Uterus (tissue), 3 donors: ENCODE measurements at regions not wholly inside any gene's neighbourhood (a gene's known extent, or its start where the extent isn't known, plus 50 kb on each side); places are given as distances from the start of the nearest gene placed in this dataset.

ENCODE experiments used
- DNase-seq, 2 donors: peaks; one replicate each; pipeline ENCODE4 v3.0.0-alpha.2; 2019 to 2020
- H3K27ac ChIP-seq, 2 donors: fragments of 200-600 bp; sonication (generic); 1 replicate in 1 of 2; 2 replicates in 1 of 2; pipeline ENCODE4 v1.5.1; 2016 to 2018
- H3K27me3 ChIP-seq, 2 donors: fragments of 200-600 bp; sonication (generic); one replicate each; pipeline ENCODE4 v1.5.1; 2018 to 2019; ENCODE audit warnings: control low read depth in 1 of 2
- H3K36me3 ChIP-seq, 2 donors: fragments of 200-600 bp; sonication (generic); one replicate each; pipeline ENCODE4 v1.5.1; 2019; ENCODE audit warnings: control low read depth in 1 of 2
- H3K4me1 ChIP-seq, 2 donors: fragments of 200-600 bp; sonication (generic); one replicate each; pipeline ENCODE4 v1.5.1; 2018 to 2019; ENCODE audit warnings: control low read depth in 1 of 2
- H3K4me3 ChIP-seq, 2 donors: fragments of 200-600 bp; sonication (generic); 1 replicate in 1 of 2; 2 replicates in 1 of 2; pipeline ENCODE4 v1.5.1; 2018 to 2019; ENCODE audit warnings: mild to moderate bottlenecking in 1 of 2
- H3K9me3 ChIP-seq, 2 donors: fragments of 200-600 bp; sonication (generic); one replicate each; pipeline ENCODE4 v1.5.1; 2019; ENCODE audit warnings: control low read depth in 1 of 2
- POLR2A ChIP-seq, 2 donors: fragments of 450-650 bp; IDR thresholded peaks; one replicate each; pipeline ENCODE4 v1.6.1; 2016; ENCODE audit warnings: antibody characterized with exemption in 2 of 2, mild to moderate bottlenecking in 1 of 2, moderate library complexity in 1 of 2
- intact Hi-C: fragments of 100-400 bp; cut with DNase I; formaldehyde crosslinking; loops from one replicate; pipeline ENCODE4 v1.15.1; 2023; ENCODE audit warnings: low total_unique reads
- TF ChIP-seq, protein P1 (sequence below), 4 experiments: fragments of 200-600 bp in 2 of 4; fragments of 450-650 bp in 2 of 4; sonication (generic) in 2 of 4; IDR thresholded peaks; one replicate each; pipeline ENCODE4 v1.5.1; 2016 to 2019; ENCODE audit warnings: antibody characterized with exemption in 4 of 4, mild to moderate bottlenecking in 2 of 4, moderate library complexity in 1 of 4
- donor health status: DM: yes; HTN: yes; CAD: no.

DNA sequence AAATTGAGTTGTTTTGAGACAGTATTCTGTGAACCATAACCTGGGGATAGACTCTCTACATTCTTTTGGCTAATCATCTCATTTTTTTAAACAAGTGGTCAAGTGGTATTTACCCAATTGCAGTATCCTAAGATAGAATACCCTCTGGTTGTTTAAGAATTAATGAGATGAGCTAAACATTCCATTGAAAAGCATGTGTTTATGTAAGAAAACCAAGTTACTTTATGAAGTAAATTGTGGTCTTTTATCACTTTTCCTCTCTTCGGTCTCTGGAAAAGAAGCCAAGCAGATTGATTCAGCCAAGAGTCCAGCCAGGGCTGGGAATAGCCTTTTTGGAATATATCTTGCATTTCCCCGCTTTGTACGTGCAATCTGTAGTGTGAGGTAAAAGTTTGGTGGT is 185.7 kb upstream of the TOPAZ1 start:
- H3K4me3 ChIP-seq, result no peak overlapping the region
- no peak overlapping the region for H3K27ac ChIP-seq
- no peaks in the 10 kb centered on the region for H3K9me3 ChIP-seq
- TF ChIP-seq POLR2A (IDR thresholded peaks at IDR 0.05), result no peak
- TF ChIP-seq, protein P1, sequence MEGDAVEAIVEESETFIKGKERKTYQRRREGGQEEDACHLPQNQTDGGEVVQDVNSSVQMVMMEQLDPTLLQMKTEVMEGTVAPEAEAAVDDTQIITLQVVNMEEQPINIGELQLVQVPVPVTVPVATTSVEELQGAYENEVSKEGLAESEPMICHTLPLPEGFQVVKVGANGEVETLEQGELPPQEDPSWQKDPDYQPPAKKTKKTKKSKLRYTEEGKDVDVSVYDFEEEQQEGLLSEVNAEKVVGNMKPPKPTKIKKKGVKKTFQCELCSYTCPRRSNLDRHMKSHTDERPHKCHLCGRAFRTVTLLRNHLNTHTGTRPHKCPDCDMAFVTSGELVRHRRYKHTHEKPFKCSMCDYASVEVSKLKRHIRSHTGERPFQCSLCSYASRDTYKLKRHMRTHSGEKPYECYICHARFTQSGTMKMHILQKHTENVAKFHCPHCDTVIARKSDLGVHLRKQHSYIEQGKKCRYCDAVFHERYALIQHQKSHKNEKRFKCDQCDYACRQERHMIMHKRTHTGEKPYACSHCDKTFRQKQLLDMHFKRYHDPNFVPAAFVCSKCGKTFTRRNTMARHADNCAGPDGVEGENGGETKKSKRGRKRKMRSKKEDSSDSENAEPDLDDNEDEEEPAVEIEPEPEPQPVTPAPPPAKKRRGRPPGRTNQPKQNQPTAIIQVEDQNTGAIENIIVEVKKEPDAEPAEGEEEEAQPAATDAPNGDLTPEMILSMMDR (IDR thresholded peaks at IDR 0.05), result no peak
- DNase-seq, result no peak
- H3K27me3 ChIP-seq, result no peaks in the 10 kb centered on the region
- H3K36me3 ChIP-seq, result no peaks in the 10 kb centered on the region
- intact Hi-C loops, result no loop called here
- H3K4me1 ChIP-seq, result no peaks in the 10 kb centered on the region

DNA sequence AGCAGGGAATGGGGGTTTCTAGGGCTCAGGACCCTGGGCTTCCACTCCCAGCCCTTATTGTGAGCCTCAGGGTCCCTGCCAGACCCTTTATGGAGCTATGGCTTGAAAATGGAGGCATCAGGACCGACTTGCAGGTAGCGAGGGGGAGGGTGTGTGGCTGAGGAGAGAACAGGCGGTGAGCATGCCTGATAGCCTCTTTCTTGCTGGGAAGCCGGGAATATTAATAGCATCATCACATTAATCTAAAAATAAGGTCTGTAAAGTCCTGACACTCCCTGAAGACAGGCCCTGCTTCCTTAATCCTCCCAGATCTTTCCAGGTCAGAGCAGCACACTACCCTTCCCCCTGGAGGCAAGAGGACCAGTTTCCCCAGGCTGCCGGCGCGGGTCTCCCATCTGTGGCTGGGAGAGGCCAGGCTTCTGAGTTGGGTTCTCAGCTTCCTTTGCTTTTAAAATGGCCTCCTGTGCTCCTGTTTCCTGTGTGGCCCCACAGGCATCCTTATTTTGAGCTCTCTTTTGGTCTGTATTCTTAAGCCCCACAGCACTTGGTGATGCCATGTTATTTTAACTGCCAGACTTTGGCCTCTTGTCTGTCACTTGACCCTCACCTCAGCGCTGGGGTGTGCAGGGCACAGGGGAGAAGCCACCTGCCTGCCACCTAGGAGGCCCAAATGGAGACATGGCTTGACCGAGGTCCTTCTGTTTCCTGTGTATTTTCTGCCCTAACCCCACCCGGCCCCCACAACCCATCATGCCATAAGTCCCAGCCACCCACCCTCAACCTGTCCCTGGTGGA is 185.0 kb upstream of the TOPAZ1 start:
- Histone ChIP-seq H3K27me3 (peaks cover 0 to 4% of the 10 kb centered on the region in 2 donors), H3K4me1 (no peaks in the 10 kb centered on the region)

DNA sequence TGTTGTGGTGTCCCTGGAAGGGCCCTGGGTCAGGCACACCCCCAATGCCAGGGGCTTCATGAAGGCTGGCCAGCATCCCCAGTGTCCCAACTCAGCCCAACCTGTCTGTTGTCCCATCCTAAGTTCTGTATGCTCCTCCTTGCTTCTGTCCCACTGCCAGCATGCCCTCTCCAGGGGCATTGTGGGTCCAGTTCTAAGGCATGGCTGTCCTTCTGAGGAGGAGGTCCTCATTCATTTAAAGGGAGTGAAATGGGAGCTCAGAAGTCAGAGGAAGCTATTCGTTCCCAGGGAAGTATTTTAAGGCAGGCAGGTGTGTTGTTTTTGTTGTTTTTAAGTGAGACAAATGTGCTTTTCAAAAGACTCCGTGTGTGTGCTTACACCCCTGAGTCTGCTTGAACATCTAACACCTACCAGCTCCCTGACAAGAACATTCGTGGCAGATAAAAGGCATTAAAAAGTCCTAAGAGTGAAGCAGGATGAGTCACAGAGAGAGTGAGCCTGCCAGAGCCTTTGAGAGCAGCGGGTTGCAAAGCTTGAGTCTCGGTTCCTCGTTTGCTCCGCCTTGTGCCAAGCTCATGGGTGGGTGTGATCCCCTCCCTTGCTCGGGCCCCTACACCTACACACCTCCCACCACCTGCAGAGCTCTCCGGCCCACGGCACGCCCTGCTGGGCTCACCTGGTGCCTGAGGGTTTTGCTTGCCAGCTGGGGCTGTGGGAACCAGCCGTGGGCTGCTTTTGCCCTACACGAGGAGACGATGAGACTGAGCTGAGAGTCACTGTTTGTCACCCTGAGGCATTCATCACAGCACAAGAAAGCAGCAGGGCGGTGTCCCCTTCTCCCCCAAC is 183.4 kb upstream of the TOPAZ1 start:
- no peaks in the 10 kb centered on the region for H3K4me1 ChIP-seq
- DNase-seq, result no peak
- TF ChIP-seq, protein P1 (IDR thresholded peaks at IDR 0.05), result no peak
- no peaks in the 10 kb centered on the region for H3K9me3 ChIP-seq
- H3K27me3 ChIP-seq, result peaks cover 0 to 8% of the 10 kb centered on the region in 2 donors
- intact Hi-C loops, result no loop called here
- no peak overlapping the region for H3K27ac ChIP-seq
- H3K36me3 ChIP-seq, result no peaks in the 10 kb centered on the region
- no peak overlapping the region for H3K4me3 ChIP-seq

More for the DNA sequence above, 185.0 kb upstream of the TOPAZ1 start:
- no peak overlapping the region for H3K4me3 ChIP-seq
- no peak overlapping the region for H3K27ac ChIP-seq
- TF ChIP-seq POLR2A (IDR thresholded peaks at IDR 0.05), result no peak
- TF ChIP-seq, protein P1 (IDR thresholded peaks at IDR 0.05), result no peak
- DNase-seq, result no peak
- intact Hi-C loops, result no loop called here
- H3K9me3 ChIP-seq, result no peaks in the 10 kb centered on the region
- no peaks in the 10 kb centered on the region for H3K36me3 ChIP-seq

DNA sequence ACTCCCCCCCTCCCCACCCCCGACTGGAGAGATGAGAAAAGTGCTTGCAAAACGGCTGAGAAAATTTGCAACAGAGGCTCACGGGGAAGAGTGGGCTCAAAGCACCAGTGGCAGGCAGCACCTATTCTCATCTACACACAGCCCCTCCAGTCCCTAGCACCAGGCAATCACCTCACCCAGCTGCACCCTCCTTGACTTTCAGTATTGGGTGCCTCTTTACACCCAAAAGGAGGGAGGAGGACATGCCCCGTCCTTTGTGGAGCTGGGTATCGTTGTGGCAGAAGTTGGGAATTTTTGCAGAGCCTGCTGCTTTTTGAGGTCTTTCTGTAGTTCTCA is 182.8 kb upstream of the TOPAZ1 start:
- Histone ChIP-seq H3K9me3 (no peaks in the 10 kb centered on the region), H3K36me3 (no peaks in the 10 kb centered on the region), H3K4me1 (no peaks in the 10 kb centered on the region), H3K4me3 (no peak overlapping the region), H3K27ac (no peak overlapping the region), H3K27me3 (peaks cover 0 to 8% of the 10 kb centered on the region in 2 donors)
- DNase-seq, result no peak
- TF ChIP-seq, protein P1 (IDR thresholded peaks at IDR 0.05), result no peak
- TF ChIP-seq POLR2A (IDR thresholded peaks at IDR 0.05), result no peak
- intact Hi-C loops, result no loop called here

DNA sequence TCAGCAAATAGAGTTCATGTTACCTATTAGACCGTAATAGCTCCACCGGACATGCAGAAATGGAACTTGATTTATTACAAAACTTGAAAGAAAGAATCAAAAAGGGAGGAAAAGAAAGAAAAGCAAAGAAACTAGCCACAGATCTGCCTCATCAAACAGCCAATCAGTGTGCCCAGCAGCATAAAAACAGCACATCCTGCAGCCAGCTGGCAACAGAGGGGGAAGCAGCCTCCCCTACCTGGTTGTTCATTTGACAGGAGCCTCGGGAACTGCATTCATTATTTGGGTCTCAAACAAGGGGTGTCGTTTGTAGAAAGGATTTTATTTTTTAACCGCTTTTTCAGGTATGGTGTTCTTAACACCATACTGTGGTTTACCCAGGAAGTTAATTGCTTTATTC is 181.5 kb upstream of the TOPAZ1 start:
- no peaks in the 10 kb centered on the region for H3K9me3 ChIP-seq
- peaks cover 0 to 8% of the 10 kb centered on the region in 2 donors for H3K27me3 ChIP-seq
- H3K4me3 ChIP-seq, result no peak overlapping the region
- no peaks in the 10 kb centered on the region for H3K4me1 ChIP-seq
- H3K36me3 ChIP-seq, result no peaks in the 10 kb centered on the region
- intact Hi-C loops, result no loop called here
- DNase-seq, result no peak
- H3K27ac ChIP-seq, result no peak overlapping the region
- TF ChIP-seq, protein P1 (IDR thresholded peaks at IDR 0.05), result no peak
- no peak for TF ChIP-seq POLR2A (IDR thresholded peaks at IDR 0.05)
